Endothelial cell of umbilical vein (primary cell): ENCODE measurements at regions not wholly inside any gene's neighbourhood (a gene's known extent, or its start where the extent isn't known, plus 50 kb on each side); places are given as distances from the start of the nearest gene placed in this dataset.

Source experiments
- BruUV-seq: library from RNA; stranded (reverse); fragments of 400-500 nt; replicated peaks from 2 replicates; lab custom pipeline; 2021; lab: Mats Ljungman, UMichigan
- CTCF ChIA-PET: fragments of 300-600, 350-600 bp; sonication (Branson Sonifier 250); formaldehyde crosslinking; loops from one replicate; lab custom pipeline; 2021; ENCODE audit warnings: antibody characterized with exemption, inconsistent platforms; lab: Charles Lee
- POLR2A ChIA-PET: fragments of 300-600, 350-600 bp; sonication (Branson Sonifier 250); formaldehyde crosslinking; loops from one replicate; lab custom pipeline; 2021; ENCODE audit warnings: antibody characterized with exemption, inconsistent platforms; lab: Charles Lee
- DNase-seq: peaks from one replicate; pipeline ENCODE4 v3.0.0-alpha.2; 2011; ENCODE audit warnings: low read depth, low spot score
- FAIRE-seq: peaks from 2 replicates; lab custom pipeline; 2011; peaks lifted over from hg19 to GRCh38; lab: Jason Lieb, UNC
- H2AFZ ChIP-seq: 2 replicates; pipeline ENCODE4 v1.6.0; 2012; ENCODE audit warnings: low read depth, low read length, control low read depth, inconsistent platforms
- H3K27ac ChIP-seq: 2 replicates; pipeline ENCODE4 v1.5.1; 2011; ENCODE audit warnings: low read depth, mild to moderate bottlenecking, control low read depth, low read length, moderate library complexity; ENCODE audit not compliant: insufficient read depth
- H3K27me3 ChIP-seq, 2 experiments: 2 replicates each; pipeline versions ENCODE4 v1.6.0 to v1.6.1; 2011; ENCODE audit warnings: low read length in 2 of 2, mixed read lengths in 1 of 2; ENCODE audit not compliant: control insufficient read depth in 2 of 2, insufficient read depth in 2 of 2
- H3K36me3 ChIP-seq, 2 experiments: 2 replicates in 1 of 2; 3 replicates in 1 of 2; pipeline ENCODE4 v1.5.1; 2011; ENCODE audit warnings: low read length in 2 of 2, mild to moderate bottlenecking in 1 of 2, moderate library complexity in 1 of 2; ENCODE audit not compliant: control insufficient read depth in 2 of 2, insufficient read depth in 2 of 2; ENCODE audit errors: extremely low read depth in 1 of 2
- H3K4me1 ChIP-seq: 3 replicates; pipeline ENCODE4 v1.5.1; 2011; ENCODE audit warnings: mild to moderate bottlenecking, low read length; ENCODE audit not compliant: control insufficient read depth, insufficient read depth; ENCODE audit errors: extremely low read depth
- H3K4me2 ChIP-seq: 2 replicates; pipeline ENCODE4 v1.6.1; 2011; ENCODE audit warnings: low read length, control low read depth, mixed read lengths; ENCODE audit not compliant: insufficient read depth
- H3K4me3 ChIP-seq, 3 experiments: fragments of 200-600 bp in 1 of 3; sonication (generic), shearing (Covaris generic) in 1 of 3; replicated peaks in 1 of 3; 2 replicates each; pipeline ENCODE4 v1.5.1; 2011 to 2016; ENCODE audit warnings: control low read depth in 3 of 3, low read length in 3 of 3, mild to moderate bottlenecking in 2 of 3, inconsistent platforms in 1 of 3, low read depth in 1 of 3, moderate library complexity in 1 of 3; ENCODE audit not compliant: insufficient read depth in 1 of 3
- H3K79me2 ChIP-seq: 2 replicates; pipeline ENCODE4 v1.6.0; 2012; ENCODE audit warnings: low read length, inconsistent platforms; ENCODE audit not compliant: control insufficient read depth, insufficient read depth
- H3K9ac ChIP-seq: replicated peaks from 2 replicates; pipeline ENCODE3; 2011; ENCODE audit warnings: low read length, control low read depth; ENCODE audit not compliant: insufficient read depth; ENCODE audit errors: extremely low read depth
- H3K9me1 ChIP-seq: replicated peaks from 3 replicates; pipeline ENCODE4 v1.6.0; 2011; ENCODE audit warnings: mild to moderate bottlenecking, low read length; ENCODE audit not compliant: control insufficient read depth, insufficient read depth; ENCODE audit errors: extremely low read depth
- H3K9me3 ChIP-seq: replicated peaks from 2 replicates; pipeline ENCODE4 v1.5.1; 2012; ENCODE audit warnings: low read length, inconsistent platforms; ENCODE audit not compliant: control insufficient read depth, insufficient read depth
- H4K20me1 ChIP-seq: replicated peaks from 2 replicates; pipeline ENCODE3; 2011; ENCODE audit warnings: mild to moderate bottlenecking, low read length; ENCODE audit not compliant: control insufficient read depth, insufficient read depth; ENCODE audit errors: extremely low read depth
- CTCF ChIP-seq, 2 donors: IDR thresholded peaks; 1 replicate in 1 of 2; 2 replicates in 1 of 2; pipeline ENCODE4 v1.5.1; 2011; ENCODE audit warnings: low read length in 2 of 2, mild to moderate bottlenecking in 2 of 2, moderate library complexity in 2 of 2, control low read depth in 1 of 2, inconsistent platforms in 1 of 2, low read depth in 1 of 2; ENCODE audit not compliant: insufficient read depth in 1 of 2; ENCODE audit errors: extremely low read depth in 1 of 2
- EZH2 ChIP-seq: IDR thresholded peaks from 2 replicates; pipeline ENCODE4 v1.6.1; 2012; ENCODE audit warnings: borderline replicate concordance, low read depth, mild to moderate bottlenecking, moderate library complexity, low read length, inconsistent platforms; ENCODE audit not compliant: severe bottlenecking
- FOS ChIP-seq: IDR thresholded peaks from 2 replicates; pipeline ENCODE4 v1.6.1; 2011; ENCODE audit warnings: mild to moderate bottlenecking, low read length, moderate library complexity, borderline replicate concordance; ENCODE audit not compliant: insufficient read depth
- JUN ChIP-seq: IDR thresholded peaks from 2 replicates; pipeline ENCODE4 v1.6.1; 2011; ENCODE audit warnings: borderline replicate concordance, low read depth; ENCODE audit not compliant: insufficient read length, insufficient read depth
- MAX ChIP-seq: IDR thresholded peaks from 2 replicates; pipeline ENCODE4 v1.6.1; 2011; ENCODE audit not compliant: insufficient read depth, insufficient read length
- MYC ChIP-seq: IDR thresholded peaks from one replicate; pipeline ENCODE4 v1.6.1; 2011; ENCODE audit warnings: mild to moderate bottlenecking, low read depth, low read length
- POLR2A ChIP-seq: IDR thresholded peaks from 2 replicates; pipeline ENCODE4 v1.6.1; 2012; ENCODE audit warnings: low read depth, mild to moderate bottlenecking, control low read depth, low read length
- POLR2AphosphoS5 ChIP-seq: IDR thresholded peaks from 2 replicates; pipeline ENCODE4 v1.6.1; 2012; ENCODE audit warnings: low read depth, mild to moderate bottlenecking, control low read depth, low read length, moderate library complexity; ENCODE audit not compliant: insufficient read depth
- dilution Hi-C: fragments of 300-500 bp; cut with MboI; formaldehyde crosslinking; loops from one replicate; pipeline ENCODE4 v1.15.0; 2019; ENCODE audit warnings: low sequenced_read_pairs; ENCODE audit not compliant: extremely low pct_ligation_motif_present
- intact Hi-C: fragments of 100-400 bp; cut with micrococcal nuclease; formaldehyde crosslinking; loops from one replicate; pipeline ENCODE4 v1.10.0; 2022

GRCh38 chr14:35235840-35236239, 56.3 kb upstream of the PSMA6 start:
- Histone ChIP-seq H3K4me2 (no peak overlapping the region), H4K20me1 (no peaks in the 10 kb centered on the region), H2AFZ (no peak overlapping the region), H3K9ac (no peak overlapping the region), H3K9me3 (no peaks in the 10 kb centered on the region), H3K9me1 (no peaks in the 10 kb centered on the region), H3K79me2 (no peaks in the 10 kb centered on the region), H3K27ac (no peak overlapping the region), H3K36me3 (no peaks in the 10 kb centered on the region), H3K4me1 (no peaks in the 10 kb centered on the region), H3K4me3 (no peak overlapping the region), H3K27me3 (no peaks in the 10 kb centered on the region)
- no peak for DNase-seq
- intact Hi-C loops = no loop called here
- dilution Hi-C loops = no loop called here
- no TSS peak for BruUV-seq
- CTCF ChIA-PET = interaction anchor here (0.7 to 1.5 kb wide), 4 partner anchors 21 to 451 kb away, joined by 3 to 12 read pairs (median 3); no protein-coding TSS in a partner anchor
- POLR2A ChIA-PET = no interaction called here
- no peak for FAIRE-seq
- TF ChIP-seq POLR2AphosphoS5 (no peak), CTCF (IDR thresholded peaks at IDR 0.05; ENCODE audit: extremely low read depth in 1 of 2, insufficient read depth in 1 of 2, low read depth in 1 of 2, low read length in 2 of 2) (no peak), FOS (no peak), JUN (no peak), MYC (no peak), MAX (no peak), EZH2 (no peak), POLR2A (no peak)
